ENCODE measurements at regions not wholly inside any gene's neighbourhood (a gene's known extent, or its start where the extent isn't known, plus 50 kb on each side); places are given as distances from the start of the nearest gene placed in this dataset.

DNA sequence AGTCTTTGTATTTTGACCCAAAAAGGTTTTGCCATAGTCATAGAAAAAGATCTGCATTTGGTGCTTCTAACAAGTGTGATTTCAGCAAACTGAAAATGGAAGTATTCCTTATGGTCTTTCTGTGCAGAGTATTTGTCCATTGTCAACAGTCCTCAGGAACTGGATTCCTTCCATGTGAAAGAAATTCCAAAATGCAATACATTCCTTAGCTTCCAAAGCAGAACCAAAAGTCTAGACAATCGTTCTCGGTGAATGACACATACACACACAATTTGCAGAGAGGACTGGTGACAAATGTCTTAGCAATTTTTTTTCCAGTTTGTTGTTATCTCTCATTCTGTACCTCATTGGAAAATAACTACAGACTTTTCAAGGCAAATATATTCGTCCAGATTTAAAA lies 562.2 kb upstream of the SLIT2 start:
- POLR2A ChIA-PET = no interaction called here
- H3K9me3 ChIP-seq = no peaks in the 10 kb centered on the region
- intact Hi-C loops (cut with micrococcal nuclease; ENCODE audit: unreplicated experiment) = no loop called here
- H3K27me3 ChIP-seq (replicated peaks; ENCODE audit: control insufficient read depth, insufficient read depth, low read length) = no peaks in the 10 kb centered on the region
- no peaks in the 10 kb centered on the region for H3K36me3 Mint-ChIP-seq (ENCODE audit: insufficient read depth, unreplicated experiment)
- BruUV-seq (replicated peaks) = no TSS peak
- no peaks in the 10 kb centered on the region for H3K36me3 ChIP-seq (ENCODE audit: control insufficient read depth, insufficient read depth, low read length)
- CTCF ChIA-PET = no interaction called here
- peaks cover 7% of the 10 kb centered on the region for H3K4me1 Mint-ChIP-seq (ENCODE audit: low read depth, unreplicated experiment)
- no peak overlapping the region for H3K4me3 Mint-ChIP-seq (ENCODE audit: unreplicated experiment)
- H3K4me3 ChIP-seq (ENCODE audit: low read depth, low read length) = no peak overlapping the region
- no peak for DNase-seq
- TF ChIP-seq, protein P1, sequence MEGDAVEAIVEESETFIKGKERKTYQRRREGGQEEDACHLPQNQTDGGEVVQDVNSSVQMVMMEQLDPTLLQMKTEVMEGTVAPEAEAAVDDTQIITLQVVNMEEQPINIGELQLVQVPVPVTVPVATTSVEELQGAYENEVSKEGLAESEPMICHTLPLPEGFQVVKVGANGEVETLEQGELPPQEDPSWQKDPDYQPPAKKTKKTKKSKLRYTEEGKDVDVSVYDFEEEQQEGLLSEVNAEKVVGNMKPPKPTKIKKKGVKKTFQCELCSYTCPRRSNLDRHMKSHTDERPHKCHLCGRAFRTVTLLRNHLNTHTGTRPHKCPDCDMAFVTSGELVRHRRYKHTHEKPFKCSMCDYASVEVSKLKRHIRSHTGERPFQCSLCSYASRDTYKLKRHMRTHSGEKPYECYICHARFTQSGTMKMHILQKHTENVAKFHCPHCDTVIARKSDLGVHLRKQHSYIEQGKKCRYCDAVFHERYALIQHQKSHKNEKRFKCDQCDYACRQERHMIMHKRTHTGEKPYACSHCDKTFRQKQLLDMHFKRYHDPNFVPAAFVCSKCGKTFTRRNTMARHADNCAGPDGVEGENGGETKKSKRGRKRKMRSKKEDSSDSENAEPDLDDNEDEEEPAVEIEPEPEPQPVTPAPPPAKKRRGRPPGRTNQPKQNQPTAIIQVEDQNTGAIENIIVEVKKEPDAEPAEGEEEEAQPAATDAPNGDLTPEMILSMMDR (IDR thresholded peaks at IDR 0.05; ENCODE audit: insufficient read depth in 1 of 2, low read depth in 1 of 2, low read length in 1 of 2, severe bottlenecking in 1 of 2, unreplicated experiment in 1 of 2) = no peak
- no peak overlapping the region for H3K27ac Mint-ChIP-seq (ENCODE audit: unreplicated experiment)
- peaks cover 3% of the 10 kb centered on the region for H3K27me3 Mint-ChIP-seq (ENCODE audit: insufficient read depth, unreplicated experiment)
- H3K9me3 Mint-ChIP-seq (ENCODE audit: unreplicated experiment) = no peaks in the 10 kb centered on the region
- H3K4me1 ChIP-seq = no peaks in the 10 kb centered on the region

GRCh38 chr4:19686456-19686855 lies 565.2 kb upstream of the SLIT2 start:
- Histone ChIP-seq H3K4me1 (no peaks in the 10 kb centered on the region), H3K36me3 (ENCODE audit: control insufficient read depth, insufficient read depth, low read length) (no peaks in the 10 kb centered on the region), H3K27me3 (replicated peaks; ENCODE audit: control insufficient read depth, insufficient read depth, low read length) (no peaks in the 10 kb centered on the region), H3K4me3 (ENCODE audit: low read depth, low read length) (no peak overlapping the region), H3K9me3 (no peaks in the 10 kb centered on the region)
- TF ChIP-seq, protein P1 (IDR thresholded peaks at IDR 0.05; ENCODE audit: insufficient read depth in 1 of 2, low read depth in 1 of 2, low read length in 1 of 2, severe bottlenecking in 1 of 2, unreplicated experiment in 1 of 2) = no peak
- BruUV-seq (replicated peaks) = no TSS peak
- Mint-ChIP-seq H3K4me1 (ENCODE audit: low read depth, unreplicated experiment) (peaks cover 7% of the 10 kb centered on the region), H3K27ac (ENCODE audit: unreplicated experiment) (no peak overlapping the region), H3K9me3 (ENCODE audit: unreplicated experiment) (no peaks in the 10 kb centered on the region), H3K4me3 (ENCODE audit: unreplicated experiment) (no peak overlapping the region), H3K27me3 (ENCODE audit: insufficient read depth, unreplicated experiment) (peaks cover 3% of the 10 kb centered on the region), H3K36me3 (ENCODE audit: insufficient read depth, unreplicated experiment) (no peaks in the 10 kb centered on the region)
- no peak for DNase-seq
- POLR2A ChIA-PET = no interaction called here
- intact Hi-C loops (cut with micrococcal nuclease; ENCODE audit: unreplicated experiment) = no loop called here
- CTCF ChIA-PET = no interaction called here

DNA sequence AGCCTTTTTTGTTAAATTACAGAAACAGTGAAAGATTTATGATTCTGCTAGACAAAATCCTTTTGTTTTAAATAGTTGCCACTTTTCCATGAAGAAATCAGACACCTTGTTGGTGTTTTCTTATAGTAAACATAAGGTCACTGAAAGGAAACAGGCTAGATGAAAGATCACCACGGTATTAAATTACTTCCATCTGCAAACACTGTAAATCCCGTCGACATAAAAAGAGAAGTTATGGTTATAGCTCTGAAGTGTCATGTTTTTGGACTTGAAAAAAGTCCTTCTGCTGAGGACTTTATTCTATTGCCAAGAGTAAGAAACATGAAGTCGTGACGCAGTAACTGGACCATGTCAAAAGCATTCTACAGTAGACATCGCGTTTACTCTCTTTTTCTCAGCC lies 567.6 kb upstream of the SLIT2 start:
- peaks cover 3% of the 10 kb centered on the region for H3K27me3 Mint-ChIP-seq (ENCODE audit: insufficient read depth, unreplicated experiment)
- ChIA-PET POLR2A (no interaction called here), CTCF (no interaction called here)
- no peaks in the 10 kb centered on the region for H3K9me3 Mint-ChIP-seq (ENCODE audit: unreplicated experiment)
- H3K4me3 ChIP-seq (ENCODE audit: low read depth, low read length) = no peak overlapping the region
- H3K36me3 Mint-ChIP-seq (ENCODE audit: insufficient read depth, unreplicated experiment) = no peaks in the 10 kb centered on the region
- no peaks in the 10 kb centered on the region for H3K36me3 ChIP-seq (ENCODE audit: control insufficient read depth, insufficient read depth, low read length)
- peaks cover 2% of the 10 kb centered on the region for H3K4me1 Mint-ChIP-seq (ENCODE audit: low read depth, unreplicated experiment)
- no peak overlapping the region for H3K27ac Mint-ChIP-seq (ENCODE audit: unreplicated experiment)
- intact Hi-C loops (cut with micrococcal nuclease; ENCODE audit: unreplicated experiment) = no loop called here
- no peak for DNase-seq
- no peaks in the 10 kb centered on the region for H3K27me3 ChIP-seq (replicated peaks; ENCODE audit: control insufficient read depth, insufficient read depth, low read length)
- no peaks in the 10 kb centered on the region for H3K4me1 ChIP-seq
- no TSS peak for BruUV-seq (replicated peaks)
- no peak overlapping the region for H3K4me3 Mint-ChIP-seq (ENCODE audit: unreplicated experiment)
- no peaks in the 10 kb centered on the region for H3K9me3 ChIP-seq
- TF ChIP-seq, protein P1 (IDR thresholded peaks at IDR 0.05; ENCODE audit: insufficient read depth in 1 of 2, low read depth in 1 of 2, low read length in 1 of 2, severe bottlenecking in 1 of 2, unreplicated experiment in 1 of 2) = no peak

All from Caco-2 (cell line).